ENCODE measurements at regions not wholly inside any gene's neighbourhood (a gene's known extent, or its start where the extent isn't known, plus 50 kb on each side); places are given as distances from the start of the nearest gene placed in this dataset.

GRCh38 chr20:39813190-39813829 is 851.2 kb downstream of the DHX35 start:
- Histone ChIP-seq H3K27me3 (no peaks in the 10 kb centered on the region), H3K36me3 (no peaks in the 10 kb centered on the region), H3K27ac (no peak overlapping the region), H3K4me3 (ENCODE audit: low read depth in 1 of 2, low read length in 1 of 2) (no peak overlapping the region), H3K4me1 (ENCODE audit: control insufficient read depth in 1 of 2, insufficient read depth in 1 of 2, low read depth in 1 of 2, low read length in 1 of 2) (no peaks in the 10 kb centered on the region), H3K9me3 (no peaks in the 10 kb centered on the region)
- TF ChIP-seq CTCF (IDR thresholded peaks at IDR 0.05), result no peak

GRCh38 chr20:39812116-39812515 is 850.0 kb downstream of the DHX35 start:
- H3K27ac ChIP-seq, result no peak overlapping the region
- no peak for TF ChIP-seq CTCF (IDR thresholded peaks at IDR 0.05)
- H3K9me3 ChIP-seq, result no peaks in the 10 kb centered on the region
- H3K27me3 ChIP-seq, result no peaks in the 10 kb centered on the region
- H3K4me3 ChIP-seq (ENCODE audit: low read depth in 1 of 2, low read length in 1 of 2), result no peak overlapping the region
- no peaks in the 10 kb centered on the region for H3K36me3 ChIP-seq
- H3K4me1 ChIP-seq (ENCODE audit: control insufficient read depth in 1 of 2, insufficient read depth in 1 of 2, low read depth in 1 of 2, low read length in 1 of 2), result no peaks in the 10 kb centered on the region

GRCh38 chr20:39810309-39810708 is 848.2 kb downstream of the DHX35 start:
- no peaks in the 10 kb centered on the region for H3K36me3 ChIP-seq
- H3K4me1 ChIP-seq (ENCODE audit: control insufficient read depth in 1 of 2, insufficient read depth in 1 of 2, low read depth in 1 of 2, low read length in 1 of 2), result no peaks in the 10 kb centered on the region

GRCh38 chr20:39808613-39809012 is 846.5 kb downstream of the DHX35 start:
- no peaks in the 10 kb centered on the region for H3K4me1 ChIP-seq (ENCODE audit: control insufficient read depth in 1 of 2, insufficient read depth in 1 of 2, low read depth in 1 of 2, low read length in 1 of 2)
- no peak overlapping the region for H3K4me3 ChIP-seq (ENCODE audit: low read depth in 1 of 2, low read length in 1 of 2)
- H3K27ac ChIP-seq, result no peak overlapping the region
- no peaks in the 10 kb centered on the region for H3K27me3 ChIP-seq
- no peaks in the 10 kb centered on the region for H3K9me3 ChIP-seq
- no peaks in the 10 kb centered on the region for H3K36me3 ChIP-seq
- TF ChIP-seq CTCF (IDR thresholded peaks at IDR 0.05), result no peak

More at GRCh38 chr20:39810309-39810708, 848.2 kb downstream of the DHX35 start:
- no peaks in the 10 kb centered on the region for H3K9me3 ChIP-seq
- H3K27me3 ChIP-seq, result no peaks in the 10 kb centered on the region
- no peak for TF ChIP-seq CTCF (IDR thresholded peaks at IDR 0.05)
- no peak overlapping the region for H3K4me3 ChIP-seq (ENCODE audit: low read depth in 1 of 2, low read length in 1 of 2)
- H3K27ac ChIP-seq, result no peak overlapping the region

- TF ChIP-seq CTCF (IDR thresholded peaks at IDR 0.05), result no peak
- Histone ChIP-seq H3K9me3 (no peaks in the 10 kb centered on the region), H3K4me3 (ENCODE audit: low read depth in 1 of 2, low read length in 1 of 2) (no peak overlapping the region), H3K4me1 (ENCODE audit: control insufficient read depth in 1 of 2, insufficient read depth in 1 of 2, low read depth in 1 of 2, low read length in 1 of 2) (no peaks in the 10 kb centered on the region), H3K27me3 (no peaks in the 10 kb centered on the region), H3K36me3 (no peaks in the 10 kb centered on the region), H3K27ac (no peak overlapping the region)
Observed at GRCh38 chr20:39800548-39800947, 838.4 kb downstream of the DHX35 start.

All from neutrophil (primary cell).